HCT116 (cell line): ENCODE measurements at regions not wholly inside any gene's neighbourhood (a gene's known extent, or its start where the extent isn't known, plus 50 kb on each side); places are given as distances from the start of the nearest gene placed in this dataset.

Experiments
- ATAC-seq: fragments of 200-7000 bp; cut with Tn5 transposase; 2 replicates; pipeline ENCODE4 v1.9.1; 2020; ENCODE audit warnings: mild to moderate bottlenecking, moderate library complexity
- BruUV-seq: library from RNA; stranded (reverse); fragments of 400-500 nt; replicated peaks from 2 replicates; lab custom pipeline; 2021; lab: Mats Ljungman, UMichigan
- CTCF ChIA-PET: fragments of 300-600 bp; sonication (Branson Sonifier 250); formaldehyde crosslinking; loops from one replicate; lab custom pipeline; 2021; ENCODE audit warnings: antibody characterized with exemption; lab: Charles Lee
- POLR2A ChIA-PET: fragments of 300-600, 350-600 bp; sonication (Branson Sonifier 250); formaldehyde crosslinking; loops from one replicate; lab custom pipeline; 2021; ENCODE audit warnings: antibody characterized with exemption; lab: Charles Lee
- RAD21 ChIA-PET, 2 experiments: fragments of 300-600 bp; sonication (Branson Sonifier 250); formaldehyde crosslinking; loops; one replicate each; lab custom pipeline; 2023; ENCODE audit warnings: low total read pairs in 2 of 2; ENCODE audit not compliant: uncharacterized antibody in 2 of 2, unreplicated experiment in 2 of 2, low non-redundant PET in 1 of 2; lab: Charles Lee
- DNase-seq: peaks from one replicate; pipeline ENCODE4 v3.0.0-alpha.2; 2010; ENCODE audit warnings: low read depth, low spot score
- H2AFZ ChIP-seq: fragments of 200-600 bp; shearing (Covaris generic), sonication (generic); 2 replicates; pipeline ENCODE4 v1.6.1; 2017; ENCODE audit warnings: low read depth, mixed run types, mixed read lengths, antibody characterized with exemption, low read length; ENCODE audit not compliant: poor library complexity, severe bottlenecking
- H3K27ac ChIP-seq: 2 replicates; pipeline ENCODE4 v1.5.1; 2012; ENCODE audit warnings: low read depth, low read length
- H3K27me3 ChIP-seq: fragments of 200-600 bp; sonication (generic); 2 replicates; pipeline ENCODE4 v1.6.1; 2016; ENCODE audit warnings: mixed run types, low read length, mixed read lengths; ENCODE audit not compliant: insufficient read depth
- H3K36me3 ChIP-seq, 2 experiments: fragments of 200-500 bp in 1 of 2; fragments of 200-600 bp in 1 of 2; sonication (Bioruptor generic) in 1 of 2; sonication (generic) in 1 of 2; 2 replicates each; pipeline versions ENCODE4 v1.5.1 to v1.6.1; 2014 to 2016; ENCODE audit warnings: low read length in 2 of 2, inconsistent platforms in 1 of 2, mixed read lengths in 1 of 2, mixed run types in 1 of 2; ENCODE audit not compliant: insufficient read depth in 2 of 2, control insufficient read depth in 1 of 2
- H3K4me1 ChIP-seq, 2 experiments: fragments of 200-600 bp in 1 of 2; sonication (generic) in 1 of 2; 2 replicates each; pipeline versions ENCODE4 v1.5.1 to v1.6.1; 2012 to 2017; ENCODE audit warnings: low read length in 2 of 2, inconsistent platforms in 1 of 2, mild to moderate bottlenecking in 1 of 2, mixed read lengths in 1 of 2, mixed run types in 1 of 2, moderate library complexity in 1 of 2; ENCODE audit not compliant: insufficient read depth in 2 of 2, control insufficient read depth in 1 of 2
- H3K4me2 ChIP-seq: fragments of 200-600 bp; sonication (generic); 2 replicates; pipeline ENCODE4 v1.6.1; 2017; ENCODE audit warnings: mixed run types, low read length, mixed read lengths
- H3K4me3 ChIP-seq, 2 experiments: fragments of 200-600 bp in 1 of 2; sonication (generic) in 1 of 2; replicated peaks in 1 of 2; 2 replicates each; pipeline ENCODE4 v1.5.1; 2011 to 2016; ENCODE audit warnings: low read length in 2 of 2, control low read depth in 1 of 2, low read depth in 1 of 2, mild to moderate bottlenecking in 1 of 2, mixed read lengths in 1 of 2, mixed run types in 1 of 2
- H3K79me2 ChIP-seq: fragments of 200-600 bp; sonication (generic); 2 replicates; pipeline ENCODE4 v1.6.1; 2017; ENCODE audit warnings: mild to moderate bottlenecking, mixed run types, low read length, moderate library complexity, mixed read lengths; ENCODE audit not compliant: insufficient read depth
- H3K9ac ChIP-seq: fragments of 200-600 bp; sonication (generic); 2 replicates; pipeline ENCODE4 v1.6.1; 2016; ENCODE audit warnings: low read length, mixed read lengths
- H3K9me2 ChIP-seq: fragments of 200-600 bp; sonication (generic), shearing (Covaris generic); 2 replicates; pipeline ENCODE4 v1.6.1; 2017; ENCODE audit warnings: mixed run types, mild to moderate bottlenecking, moderate library complexity; ENCODE audit not compliant: insufficient read depth
- H3K9me3 ChIP-seq, 2 experiments: fragments of 200-500 bp in 1 of 2; fragments of 200-600 bp in 1 of 2; sonication (Bioruptor generic) in 1 of 2; sonication (generic) in 1 of 2; 2 replicates each; pipeline ENCODE4 v1.6.1; 2014 to 2017; ENCODE audit warnings: low read length in 2 of 2, mixed read lengths in 2 of 2, inconsistent platforms in 1 of 2, low read depth in 1 of 2, mild to moderate bottlenecking in 1 of 2, mixed run types in 1 of 2, moderate library complexity in 1 of 2; ENCODE audit not compliant: control insufficient read depth in 1 of 2, insufficient read depth in 1 of 2
- H4K20me1 ChIP-seq: fragments of 200-600 bp; sonication (generic), shearing (Covaris generic); 2 replicates; pipeline ENCODE4 v1.6.1; 2017; ENCODE audit warnings: mixed run types, mild to moderate bottlenecking, moderate library complexity; ENCODE audit not compliant: insufficient read depth
- CEBPB ChIP-seq: IDR thresholded peaks from 2 replicates; pipeline ENCODE4 v1.6.1; 2012; ENCODE audit warnings: low read depth
- EZH2 ChIP-seq: fragments of 200-600 bp; sonication (generic); IDR thresholded peaks from 2 replicates; pipeline ENCODE4 v1.6.1; 2017; ENCODE audit warnings: antibody characterized with exemption, mixed run types
- FOSL1 ChIP-seq: IDR thresholded peaks from 2 replicates; pipeline ENCODE4 v1.6.1; 2012; ENCODE audit warnings: low read depth
- JUND ChIP-seq: IDR thresholded peaks from 2 replicates; pipeline ENCODE4 v1.6.1; 2012
- RAD21 ChIP-seq: IDR thresholded peaks from 2 replicates; pipeline ENCODE4 v1.6.1; 2012; ENCODE audit warnings: low read depth, mild to moderate bottlenecking
- SP1 ChIP-seq: IDR thresholded peaks from 2 replicates; pipeline ENCODE4 v1.6.1; 2012; ENCODE audit warnings: low read depth
- TCF7L2 ChIP-seq: IDR thresholded peaks from 2 replicates; pipeline ENCODE4 v1.7.0; 2011; ENCODE audit warnings: borderline replicate concordance, inconsistent platforms; ENCODE audit not compliant: insufficient read depth, insufficient read length; ENCODE audit errors: extremely low read depth
- YY1 ChIP-seq: IDR thresholded peaks from 2 replicates; pipeline ENCODE4 v1.6.1; 2011; ENCODE audit warnings: low read length, low read depth, moderate library complexity, mild to moderate bottlenecking; ENCODE audit not compliant: insufficient replicate concordance; ENCODE audit errors: extremely low read depth
- ZBTB33 ChIP-seq: IDR thresholded peaks from 2 replicates; pipeline ENCODE4 v1.6.1; 2011; ENCODE audit warnings: mild to moderate bottlenecking, low read length, moderate library complexity; ENCODE audit not compliant: insufficient replicate concordance; ENCODE audit errors: extremely low read depth
- intact Hi-C: fragments of 100-400 bp; cut with micrococcal nuclease; formaldehyde crosslinking; loops from 2 replicates; pipeline ENCODE4 v1.10.0; 2022
- TF ChIP-seq, protein P1 (sequence below), 3 experiments: fragments of 200-600 bp in 1 of 3; sonication (generic) in 1 of 3; IDR thresholded peaks in 2 of 3; conservative IDR thresholded peaks in 1 of 3; 2 replicates each; pipeline ENCODE4 v1.5.1; 2012 to 2017; ENCODE audit warnings: low read depth in 2 of 3, low read length in 2 of 3, antibody characterized with exemption in 1 of 3, borderline replicate concordance in 1 of 3, control low read depth in 1 of 3, mild to moderate bottlenecking in 1 of 3, mixed read lengths in 1 of 3, mixed run types in 1 of 3, moderate library complexity in 1 of 3; ENCODE audit not compliant: insufficient read depth in 1 of 3
- TF ChIP-seq, protein P2 (sequence below): IDR thresholded peaks from 2 replicates; pipeline ENCODE4 v1.6.1; 2012; ENCODE audit warnings: low read depth

- TF ChIP-seq, protein P1, sequence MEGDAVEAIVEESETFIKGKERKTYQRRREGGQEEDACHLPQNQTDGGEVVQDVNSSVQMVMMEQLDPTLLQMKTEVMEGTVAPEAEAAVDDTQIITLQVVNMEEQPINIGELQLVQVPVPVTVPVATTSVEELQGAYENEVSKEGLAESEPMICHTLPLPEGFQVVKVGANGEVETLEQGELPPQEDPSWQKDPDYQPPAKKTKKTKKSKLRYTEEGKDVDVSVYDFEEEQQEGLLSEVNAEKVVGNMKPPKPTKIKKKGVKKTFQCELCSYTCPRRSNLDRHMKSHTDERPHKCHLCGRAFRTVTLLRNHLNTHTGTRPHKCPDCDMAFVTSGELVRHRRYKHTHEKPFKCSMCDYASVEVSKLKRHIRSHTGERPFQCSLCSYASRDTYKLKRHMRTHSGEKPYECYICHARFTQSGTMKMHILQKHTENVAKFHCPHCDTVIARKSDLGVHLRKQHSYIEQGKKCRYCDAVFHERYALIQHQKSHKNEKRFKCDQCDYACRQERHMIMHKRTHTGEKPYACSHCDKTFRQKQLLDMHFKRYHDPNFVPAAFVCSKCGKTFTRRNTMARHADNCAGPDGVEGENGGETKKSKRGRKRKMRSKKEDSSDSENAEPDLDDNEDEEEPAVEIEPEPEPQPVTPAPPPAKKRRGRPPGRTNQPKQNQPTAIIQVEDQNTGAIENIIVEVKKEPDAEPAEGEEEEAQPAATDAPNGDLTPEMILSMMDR (IDR thresholded peaks at IDR 0.05 in 2 of 3, conservative IDR thresholded peaks at IDR 0.05 in 1 of 3; ENCODE audit: borderline replicate concordance in 1 of 3, insufficient read depth in 1 of 3, low read depth in 2 of 3, low read length in 2 of 3) = no peak
Measured at GRCh38 chr18:34978953-34979608, 62.1 kb upstream of the MAPRE2 start (continued).

DNA sequence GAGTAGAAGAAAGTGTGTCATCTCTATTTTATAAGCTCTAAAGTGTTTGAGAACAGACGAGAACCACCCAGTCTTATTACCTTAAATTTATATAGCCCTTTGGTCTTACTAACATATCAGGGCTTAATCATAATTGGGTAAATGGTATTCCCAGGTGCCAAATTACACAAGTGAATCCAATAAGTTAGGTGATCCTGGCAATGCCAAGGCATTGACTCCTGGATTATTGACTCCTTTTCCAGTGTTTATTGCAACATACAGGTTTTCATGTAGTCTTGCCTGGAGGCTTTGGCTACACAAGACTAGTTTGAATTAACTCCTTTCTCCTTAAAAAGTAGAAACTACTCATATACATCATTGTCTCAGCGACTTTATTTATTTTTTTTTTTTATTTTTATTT is 59.7 kb upstream of the MAPRE2 start:
- POLR2A ChIA-PET = no interaction called here

More for the DNA sequence above, 59.7 kb upstream of the MAPRE2 start:
- Histone ChIP-seq H3K36me3 (no peaks in the 10 kb centered on the region), H3K27ac (no peak overlapping the region), H3K27me3 (no peaks in the 10 kb centered on the region), H3K9ac (no peak overlapping the region), H3K4me3 (no peak overlapping the region), H3K79me2 (no peaks in the 10 kb centered on the region), H3K4me2 (no peak overlapping the region), H3K9me2 (no peaks in the 10 kb centered on the region), H3K4me1 (peaks cover 11 to 52% of the 10 kb centered on the region in 2 experiments), H2AFZ (no peak overlapping the region), H4K20me1 (no peaks in the 10 kb centered on the region), H3K9me3 (no peaks in the 10 kb centered on the region)
- DNase-seq (no peak), ATAC-seq (no peak)
- RAD21 ChIA-PET = no interaction called here
- intact Hi-C loops = no loop called here
- CTCF ChIA-PET = interaction anchor here (1.2 kb wide), 1 partner anchor 25 kb away, joined by 3 read pairs; no protein-coding TSS in a partner anchor
- no peak for TF ChIP-seq ZBTB33
- TF ChIP-seq SP1 = no peak
- TF ChIP-seq JUND = no peak
- TF ChIP-seq, protein P2, sequence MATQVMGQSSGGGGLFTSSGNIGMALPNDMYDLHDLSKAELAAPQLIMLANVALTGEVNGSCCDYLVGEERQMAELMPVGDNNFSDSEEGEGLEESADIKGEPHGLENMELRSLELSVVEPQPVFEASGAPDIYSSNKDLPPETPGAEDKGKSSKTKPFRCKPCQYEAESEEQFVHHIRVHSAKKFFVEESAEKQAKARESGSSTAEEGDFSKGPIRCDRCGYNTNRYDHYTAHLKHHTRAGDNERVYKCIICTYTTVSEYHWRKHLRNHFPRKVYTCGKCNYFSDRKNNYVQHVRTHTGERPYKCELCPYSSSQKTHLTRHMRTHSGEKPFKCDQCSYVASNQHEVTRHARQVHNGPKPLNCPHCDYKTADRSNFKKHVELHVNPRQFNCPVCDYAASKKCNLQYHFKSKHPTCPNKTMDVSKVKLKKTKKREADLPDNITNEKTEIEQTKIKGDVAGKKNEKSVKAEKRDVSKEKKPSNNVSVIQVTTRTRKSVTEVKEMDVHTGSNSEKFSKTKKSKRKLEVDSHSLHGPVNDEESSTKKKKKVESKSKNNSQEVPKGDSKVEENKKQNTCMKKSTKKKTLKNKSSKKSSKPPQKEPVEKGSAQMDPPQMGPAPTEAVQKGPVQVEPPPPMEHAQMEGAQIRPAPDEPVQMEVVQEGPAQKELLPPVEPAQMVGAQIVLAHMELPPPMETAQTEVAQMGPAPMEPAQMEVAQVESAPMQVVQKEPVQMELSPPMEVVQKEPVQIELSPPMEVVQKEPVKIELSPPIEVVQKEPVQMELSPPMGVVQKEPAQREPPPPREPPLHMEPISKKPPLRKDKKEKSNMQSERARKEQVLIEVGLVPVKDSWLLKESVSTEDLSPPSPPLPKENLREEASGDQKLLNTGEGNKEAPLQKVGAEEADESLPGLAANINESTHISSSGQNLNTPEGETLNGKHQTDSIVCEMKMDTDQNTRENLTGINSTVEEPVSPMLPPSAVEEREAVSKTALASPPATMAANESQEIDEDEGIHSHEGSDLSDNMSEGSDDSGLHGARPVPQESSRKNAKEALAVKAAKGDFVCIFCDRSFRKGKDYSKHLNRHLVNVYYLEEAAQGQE = no peak
- no peak for TF ChIP-seq TCF7L2
- TF ChIP-seq CEBPB = no peak
- TF ChIP-seq YY1 = no peak
- no peak for TF ChIP-seq FOSL1
- TF ChIP-seq EZH2 = no peak
- TF ChIP-seq RAD21 = no peak
- BruUV-seq = no TSS peak
